ENCODE measurements at regions not wholly inside any gene's neighbourhood (a gene's known extent, or its start where the extent isn't known, plus 50 kb on each side); places are given as distances from the start of the nearest gene placed in this dataset.

DNA sequence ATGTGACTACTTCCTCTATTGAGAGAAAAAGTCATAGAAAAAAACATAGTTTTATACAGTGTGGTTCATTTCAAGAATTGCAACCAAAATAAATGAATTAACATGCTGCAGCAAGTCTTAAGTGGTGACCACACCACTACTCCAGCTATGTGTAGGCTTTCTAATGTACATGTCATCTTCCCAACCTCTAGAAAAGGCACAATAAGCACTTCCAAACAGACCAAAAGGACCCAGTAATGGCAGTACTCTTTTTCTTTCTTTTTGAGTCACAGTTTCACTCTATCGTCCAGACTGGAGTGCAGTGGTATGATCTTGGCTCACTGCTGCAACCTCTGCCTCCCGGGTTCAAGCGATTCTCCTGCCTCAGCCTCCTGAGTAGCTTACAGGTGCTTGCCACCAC is 219.3 kb upstream of the KBTBD8 start:
- no peak overlapping the region for H3K9ac ChIP-seq (ENCODE audit: control insufficient read depth, insufficient read depth, low read length)
- H3K27ac ChIP-seq (ENCODE audit: control insufficient read depth, insufficient read depth), result no peak overlapping the region
- 3% methylated on average over 3 of the region's 3 CpGs for WGBS (ENCODE audit: insufficient coverage, insufficient replicate concordance, low lambda C conversion rate, missing lambda C conversion rate)
- DNase-seq (ENCODE audit: low read depth, low spot score) (no peak), FAIRE-seq (no peak), ATAC-seq (peak; percentile 42)
- no peaks in the 10 kb centered on the region for H3K36me3 ChIP-seq (ENCODE audit: control insufficient read depth in 2 of 2, insufficient read depth in 2 of 2, low read length in 1 of 2)
- no peaks in the 10 kb centered on the region for H4K20me1 ChIP-seq (ENCODE audit: control insufficient read depth, insufficient read depth)
- BruUV-seq (replicated peaks), result no TSS peak
- ChIA-PET POLR2A (no interaction called here), CTCF (no interaction called here), SMC1A (ENCODE audit: uncharacterized antibody, unreplicated experiment) (no interaction called here), RAD21 (ENCODE audit: unreplicated experiment) (no interaction called here)
- H2AFZ ChIP-seq (ENCODE audit: control insufficient read depth, low read depth, low read length), result no peak overlapping the region
- TF ChIP-seq JUNB (IDR thresholded peaks at IDR 0.05) (peak; percentile 31; the same call in 1 of the 2 replicates), RUNX3 (IDR thresholded peaks at IDR 0.05; ENCODE audit: low read length) (peak; percentile 41; the same call in 1 of the 2 replicates)
- TF ChIP-seq, protein P1, sequence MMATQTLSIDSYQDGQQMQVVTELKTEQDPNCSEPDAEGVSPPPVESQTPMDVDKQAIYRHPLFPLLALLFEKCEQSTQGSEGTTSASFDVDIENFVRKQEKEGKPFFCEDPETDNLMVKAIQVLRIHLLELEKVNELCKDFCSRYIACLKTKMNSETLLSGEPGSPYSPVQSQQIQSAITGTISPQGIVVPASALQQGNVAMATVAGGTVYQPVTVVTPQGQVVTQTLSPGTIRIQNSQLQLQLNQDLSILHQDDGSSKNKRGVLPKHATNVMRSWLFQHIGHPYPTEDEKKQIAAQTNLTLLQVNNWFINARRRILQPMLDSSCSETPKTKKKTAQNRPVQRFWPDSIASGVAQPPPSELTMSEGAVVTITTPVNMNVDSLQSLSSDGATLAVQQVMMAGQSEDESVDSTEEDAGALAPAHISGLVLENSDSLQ (IDR thresholded peaks at IDR 0.05), result no peak
- intact Hi-C loops (cut with micrococcal nuclease; ENCODE audit: unreplicated experiment), result no loop called here
- H3K79me2 ChIP-seq (ENCODE audit: control insufficient read depth, insufficient read depth, low read length), result no peaks in the 10 kb centered on the region
- no peak overlapping the region for H3K4me3 ChIP-seq
- H3K4me2 ChIP-seq (ENCODE audit: control insufficient read depth, insufficient read depth), result no peak overlapping the region
- in situ Hi-C loops (cut with MboI), result no loop called here
- no peaks in the 10 kb centered on the region for H3K4me1 ChIP-seq (ENCODE audit: control insufficient read depth, insufficient read depth, low read length)
- peaks cover 0 to 2% of the 10 kb centered on the region in 2 experiments; a peak in 2 of 4 replicates for H3K27me3 ChIP-seq (replicated peaks in 1 of 2; ENCODE audit: control insufficient read depth in 2 of 2, insufficient read depth in 2 of 2, low read length in 1 of 2)
- no peaks in the 10 kb centered on the region for H3K9me3 ChIP-seq (replicated peaks; ENCODE audit: control insufficient read depth, insufficient read depth, low read length)

DNA sequence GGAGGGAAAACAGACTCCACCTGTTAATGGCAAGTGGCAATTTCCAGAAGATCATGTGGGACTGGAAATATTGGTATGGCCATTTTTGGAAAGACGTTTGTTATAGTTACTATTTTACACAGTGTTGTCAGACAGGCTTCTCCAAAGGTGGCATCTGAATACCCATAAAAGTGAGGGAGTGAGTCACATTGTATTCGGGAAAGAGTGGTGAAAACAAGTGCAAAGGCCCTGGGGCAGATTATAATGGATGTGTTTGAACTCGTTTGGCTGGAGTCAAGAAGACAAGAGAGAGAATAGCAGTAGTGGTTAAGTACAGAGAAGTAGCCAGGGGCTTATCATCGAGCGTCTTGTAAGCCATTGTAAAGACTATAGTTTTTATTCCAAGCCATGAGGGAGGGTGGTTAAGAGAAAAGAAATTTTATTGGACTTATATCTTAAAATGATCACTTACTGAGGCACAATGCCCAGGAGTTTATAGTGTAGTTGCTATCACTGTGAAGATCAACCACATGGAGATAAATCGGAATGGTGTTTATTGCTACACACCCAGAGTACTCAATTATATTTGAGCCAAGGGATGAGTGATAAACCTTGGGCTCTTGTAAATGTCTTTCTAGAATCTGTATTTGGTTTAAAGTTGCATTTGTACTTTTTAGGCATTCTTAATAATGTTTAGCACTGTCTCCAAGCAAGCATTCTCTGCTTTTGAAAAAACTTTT is 212.8 kb upstream of the KBTBD8 start:
- Histone ChIP-seq H3K4me1 (ENCODE audit: control insufficient read depth, insufficient read depth, low read length) (no peaks in the 10 kb centered on the region), H4K20me1 (ENCODE audit: control insufficient read depth, insufficient read depth) (no peaks in the 10 kb centered on the region), H3K27ac (ENCODE audit: control insufficient read depth, insufficient read depth) (no peak overlapping the region), H3K9ac (ENCODE audit: control insufficient read depth, insufficient read depth, low read length) (no peak overlapping the region), H3K27me3 (replicated peaks in 1 of 2; ENCODE audit: control insufficient read depth in 2 of 2, insufficient read depth in 2 of 2, low read length in 1 of 2) (peaks cover 0 to 2% of the 10 kb centered on the region in 2 experiments; a peak in 1 of 4 replicates), H3K4me3 (no peak overlapping the region), H3K79me2 (ENCODE audit: control insufficient read depth, insufficient read depth, low read length) (no peaks in the 10 kb centered on the region), H3K36me3 (ENCODE audit: control insufficient read depth in 2 of 2, insufficient read depth in 2 of 2, low read length in 1 of 2) (no peaks in the 10 kb centered on the region), H2AFZ (ENCODE audit: control insufficient read depth, low read depth, low read length) (no peak overlapping the region), H3K4me2 (ENCODE audit: control insufficient read depth, insufficient read depth) (no peak overlapping the region), H3K9me3 (replicated peaks; ENCODE audit: control insufficient read depth, insufficient read depth, low read length) (no peaks in the 10 kb centered on the region)
- in situ Hi-C loops (cut with MboI) (no loop called here), intact Hi-C loops (cut with micrococcal nuclease; ENCODE audit: unreplicated experiment) (no loop called here)
- ChIA-PET SMC1A (ENCODE audit: uncharacterized antibody, unreplicated experiment) (no interaction called here), CTCF (no interaction called here), RAD21 (ENCODE audit: unreplicated experiment) (no interaction called here), POLR2A (no interaction called here)
- no peak for DNase-seq (ENCODE audit: low read depth, low spot score)
- WGBS (ENCODE audit: insufficient coverage, insufficient replicate concordance, low lambda C conversion rate, missing lambda C conversion rate), result 37% methylated on average over 6 of the region's 6 CpGs
- TF ChIP-seq WRNIP1 (IDR thresholded peaks at IDR 0.05; ENCODE audit: borderline replicate concordance, low read depth, low read length), result no peak
- TF ChIP-seq, protein P2, sequence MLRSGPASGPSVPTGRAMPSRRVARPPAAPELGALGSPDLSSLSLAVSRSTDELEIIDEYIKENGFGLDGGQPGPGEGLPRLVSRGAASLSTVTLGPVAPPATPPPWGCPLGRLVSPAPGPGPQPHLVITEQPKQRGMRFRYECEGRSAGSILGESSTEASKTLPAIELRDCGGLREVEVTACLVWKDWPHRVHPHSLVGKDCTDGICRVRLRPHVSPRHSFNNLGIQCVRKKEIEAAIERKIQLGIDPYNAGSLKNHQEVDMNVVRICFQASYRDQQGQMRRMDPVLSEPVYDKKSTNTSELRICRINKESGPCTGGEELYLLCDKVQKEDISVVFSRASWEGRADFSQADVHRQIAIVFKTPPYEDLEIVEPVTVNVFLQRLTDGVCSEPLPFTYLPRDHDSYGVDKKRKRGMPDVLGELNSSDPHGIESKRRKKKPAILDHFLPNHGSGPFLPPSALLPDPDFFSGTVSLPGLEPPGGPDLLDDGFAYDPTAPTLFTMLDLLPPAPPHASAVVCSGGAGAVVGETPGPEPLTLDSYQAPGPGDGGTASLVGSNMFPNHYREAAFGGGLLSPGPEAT (IDR thresholded peaks at IDR 0.05; ENCODE audit: low read depth), result no peak
- TF ChIP-seq TAF1 (IDR thresholded peaks at IDR 0.05; ENCODE audit: borderline replicate concordance, low read depth, low read length), result no peak
- TF ChIP-seq, protein P3, sequence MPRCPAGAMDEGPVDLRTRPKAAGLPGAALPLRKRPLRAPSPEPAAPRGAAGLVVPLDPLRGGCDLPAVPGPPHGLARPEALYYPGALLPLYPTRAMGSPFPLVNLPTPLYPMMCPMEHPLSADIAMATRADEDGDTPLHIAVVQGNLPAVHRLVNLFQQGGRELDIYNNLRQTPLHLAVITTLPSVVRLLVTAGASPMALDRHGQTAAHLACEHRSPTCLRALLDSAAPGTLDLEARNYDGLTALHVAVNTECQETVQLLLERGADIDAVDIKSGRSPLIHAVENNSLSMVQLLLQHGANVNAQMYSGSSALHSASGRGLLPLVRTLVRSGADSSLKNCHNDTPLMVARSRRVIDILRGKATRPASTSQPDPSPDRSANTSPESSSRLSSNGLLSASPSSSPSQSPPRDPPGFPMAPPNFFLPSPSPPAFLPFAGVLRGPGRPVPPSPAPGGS (IDR thresholded peaks at IDR 0.05; ENCODE audit: borderline replicate concordance, insufficient read depth, low read depth, low read length, poor library complexity, severe bottlenecking), result no peak
- no peak for TF ChIP-seq SRF (IDR thresholded peaks at IDR 0.05; ENCODE audit: low read depth in 2 of 2, low read length in 2 of 2)
- no peak for TF ChIP-seq BHLHE40 (IDR thresholded peaks at IDR 0.05; ENCODE audit: borderline replicate concordance in 1 of 2, low read depth in 2 of 2, low read length in 1 of 2)
- TF ChIP-seq YY1 (IDR thresholded peaks at IDR 0.05; ENCODE audit: low read depth, low read length), result no peak
- TF ChIP-seq KLF5 (IDR thresholded peaks at IDR 0.05; ENCODE audit: partially characterized antibody), result no peak
- no peak for FAIRE-seq
- no TSS peak for BruUV-seq (replicated peaks)
- no peak for ATAC-seq

All from GM12878 (cell line).